ENCODE measurements at regions not wholly inside any gene's neighbourhood (a gene's known extent, or its start where the extent isn't known, plus 50 kb on each side); places are given as distances from the start of the nearest gene placed in this dataset.

DNA sequence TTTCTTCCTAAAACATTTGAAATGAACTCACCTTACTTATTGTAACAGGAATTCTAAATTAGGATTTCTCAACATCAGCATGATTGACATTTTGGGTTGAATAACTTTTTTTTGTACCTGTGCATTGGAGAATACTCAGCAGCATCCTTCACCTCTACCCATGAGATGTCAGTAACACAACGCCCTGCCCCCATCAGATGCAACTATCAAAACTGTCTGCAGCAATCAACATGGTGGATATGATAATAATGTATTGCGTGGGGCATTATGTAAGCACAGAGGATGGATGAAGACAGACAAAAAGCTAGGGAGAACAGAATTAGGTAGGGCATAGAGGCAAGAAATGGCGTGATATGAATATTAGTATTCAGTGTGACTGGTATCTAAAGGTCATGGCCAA lies 94.1 kb downstream of the PLK2 start:
- no peak for TF ChIP-seq EZH2 (IDR thresholded peaks at IDR 0.05; ENCODE audit: borderline replicate concordance, insufficient read depth, low read depth, low read length, poor library complexity, severe bottlenecking)
- TF ChIP-seq, protein P1, sequence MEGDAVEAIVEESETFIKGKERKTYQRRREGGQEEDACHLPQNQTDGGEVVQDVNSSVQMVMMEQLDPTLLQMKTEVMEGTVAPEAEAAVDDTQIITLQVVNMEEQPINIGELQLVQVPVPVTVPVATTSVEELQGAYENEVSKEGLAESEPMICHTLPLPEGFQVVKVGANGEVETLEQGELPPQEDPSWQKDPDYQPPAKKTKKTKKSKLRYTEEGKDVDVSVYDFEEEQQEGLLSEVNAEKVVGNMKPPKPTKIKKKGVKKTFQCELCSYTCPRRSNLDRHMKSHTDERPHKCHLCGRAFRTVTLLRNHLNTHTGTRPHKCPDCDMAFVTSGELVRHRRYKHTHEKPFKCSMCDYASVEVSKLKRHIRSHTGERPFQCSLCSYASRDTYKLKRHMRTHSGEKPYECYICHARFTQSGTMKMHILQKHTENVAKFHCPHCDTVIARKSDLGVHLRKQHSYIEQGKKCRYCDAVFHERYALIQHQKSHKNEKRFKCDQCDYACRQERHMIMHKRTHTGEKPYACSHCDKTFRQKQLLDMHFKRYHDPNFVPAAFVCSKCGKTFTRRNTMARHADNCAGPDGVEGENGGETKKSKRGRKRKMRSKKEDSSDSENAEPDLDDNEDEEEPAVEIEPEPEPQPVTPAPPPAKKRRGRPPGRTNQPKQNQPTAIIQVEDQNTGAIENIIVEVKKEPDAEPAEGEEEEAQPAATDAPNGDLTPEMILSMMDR (IDR thresholded peaks at IDR 0.05), result no peak
